GM23248 (cell line): ENCODE measurements at regions not wholly inside any gene's neighbourhood (a gene's known extent, or its start where the extent isn't known, plus 50 kb on each side); places are given as distances from the start of the nearest gene placed in this dataset.

Experiments used
- EZH2 ChIP-seq: fragments of 200-600 bp; sonication (generic); IDR thresholded peaks from 2 replicates; pipeline ENCODE4 v1.6.1; 2018; ENCODE audit warnings: antibody characterized with exemption, mild to moderate bottlenecking; ENCODE audit not compliant: insufficient read depth, poor library complexity, severe bottlenecking
- EZH2phosphoT487 ChIP-seq: fragments of 200-600 bp; sonication (generic); IDR thresholded peaks from 2 replicates; pipeline ENCODE4 v1.6.1; 2018; ENCODE audit warnings: antibody characterized with exemption, moderate library complexity, mild to moderate bottlenecking, low read depth; ENCODE audit not compliant: insufficient read depth

DNA sequence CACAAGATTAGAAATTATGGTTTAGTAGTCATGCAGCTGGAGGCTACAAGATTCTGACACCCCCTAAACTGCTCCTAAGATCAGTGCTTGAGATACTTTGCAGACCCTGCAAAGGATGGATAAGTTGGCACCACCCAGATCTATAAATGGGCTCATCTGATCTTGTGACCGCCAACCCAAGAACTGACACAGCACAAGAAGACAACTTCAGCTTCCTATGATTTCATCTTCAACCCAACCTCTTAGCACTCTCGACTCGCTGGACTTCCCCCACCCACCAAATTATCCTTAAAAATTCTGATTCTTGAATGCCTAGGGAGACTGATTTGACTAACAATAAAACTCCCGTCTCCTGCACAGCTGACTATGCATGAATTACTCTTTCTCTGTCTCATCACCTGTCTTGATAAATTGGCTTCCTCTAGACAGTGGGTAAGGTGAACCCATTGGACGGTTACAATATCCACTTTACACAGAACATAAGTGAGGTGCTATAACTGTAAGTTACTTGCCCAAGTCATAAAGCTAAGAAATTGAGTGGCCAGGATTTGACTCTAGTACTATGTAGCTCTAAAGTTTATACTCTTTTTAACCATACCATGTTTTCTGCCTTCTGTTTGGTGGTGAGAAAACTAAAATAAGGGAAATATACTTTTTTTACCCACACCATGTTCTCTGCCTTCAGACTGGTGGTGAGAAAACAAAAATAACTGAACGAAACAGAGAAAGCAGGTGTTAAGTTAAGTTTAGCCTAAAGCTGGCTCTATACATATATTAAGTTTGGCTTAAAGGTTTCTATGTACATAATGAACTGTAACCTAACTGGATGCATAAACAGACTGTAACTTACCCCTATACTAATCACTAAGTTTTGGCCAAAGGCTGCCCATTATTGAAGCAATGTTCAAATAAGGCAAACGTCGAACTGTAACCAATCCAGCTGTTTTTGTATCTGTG, 962.3 kb upstream of the NXPH2 start:
- TF ChIP-seq EZH2: no peak
- TF ChIP-seq EZH2phosphoT487: no peak
